HG03097 (cell line): ENCODE measurements at regions not wholly inside any gene's neighbourhood (a gene's known extent, or its start where the extent isn't known, plus 50 kb on each side); places are given as distances from the start of the nearest gene placed in this dataset.

Experiments used
- ATAC-seq: cut with Tn5 transposase; IDR thresholded peaks from one replicate; pipeline ENCODE4 v1.9.1; 2021; ENCODE audit not compliant: unreplicated experiment, low FRiP score

GRCh38 chr4:180682776-180683175 lies 1560.4 kb upstream of the TENM3 start:
- ATAC-seq: no peak

- no peak for ATAC-seq
Observed at GRCh38 chr4:180683186-180683585, 1560.0 kb upstream of the TENM3 start.

- no peak for ATAC-seq
Observed at GRCh38 chr4:180688480-180688879, 1554.7 kb upstream of the TENM3 start.

GRCh38 chr4:180694875-180695274 lies 1548.3 kb upstream of the TENM3 start:
- ATAC-seq: no peak

DNA sequence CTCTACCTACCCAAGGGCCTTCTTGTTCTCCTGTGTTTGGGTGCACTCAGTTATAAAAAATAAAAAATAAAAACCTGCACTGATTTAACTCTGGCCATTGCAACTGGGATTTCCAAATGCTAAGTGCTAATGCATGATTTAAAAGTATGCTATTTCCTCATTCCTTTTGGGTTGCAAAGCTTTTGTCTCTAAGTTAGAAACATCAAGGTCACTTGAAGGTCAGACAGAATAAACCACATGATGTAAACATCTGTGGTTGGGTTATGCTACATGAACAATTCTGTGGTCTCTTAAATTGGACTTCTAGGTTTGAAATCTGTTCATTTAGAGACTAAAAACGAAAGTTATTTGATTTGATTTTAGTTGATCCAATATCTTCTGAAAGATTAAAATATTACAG lies 1547.4 kb upstream of the TENM3 start:
- no peak for ATAC-seq

GRCh38 chr4:180696460-180697092 lies 1546.6 kb upstream of the TENM3 start:
- ATAC-seq: no peak

- ATAC-seq: no peak
Observed at GRCh38 chr4:180698550-180699195, 1544.5 kb upstream of the TENM3 start.

GRCh38 chr4:180706766-180707165 lies 1536.4 kb upstream of the TENM3 start:
- ATAC-seq: no peak

GRCh38 chr4:180710628-180711337 lies 1532.4 kb upstream of the TENM3 start:
- no peak for ATAC-seq

DNA sequence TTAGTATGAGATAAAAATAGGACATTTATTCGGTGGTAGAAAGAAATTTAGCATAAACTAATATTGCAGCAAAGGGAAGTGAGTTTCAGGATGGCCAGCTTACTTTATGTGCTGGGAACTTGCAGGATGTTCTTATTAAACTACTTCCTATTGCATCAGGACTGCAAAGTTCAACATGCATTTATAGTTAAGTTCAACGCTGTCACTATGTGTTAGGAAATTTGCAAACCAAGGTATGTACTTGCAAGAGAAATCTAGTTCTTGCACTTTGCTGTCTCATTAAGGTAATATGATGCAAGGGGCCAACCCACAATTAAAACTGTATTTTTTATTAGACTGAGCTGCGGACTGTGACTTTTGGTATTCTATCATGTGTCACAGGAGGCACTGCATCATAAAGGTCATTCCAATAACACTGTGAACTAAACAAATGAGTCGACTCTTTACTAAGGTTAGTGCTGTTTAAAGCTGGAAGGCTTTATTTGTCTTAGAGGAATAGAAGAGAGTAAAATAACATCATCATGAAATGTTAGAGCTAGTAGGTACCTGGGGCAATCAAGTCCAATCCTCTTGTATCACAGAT lies 1525.7 kb upstream of the TENM3 start:
- no peak for ATAC-seq

- no peak for ATAC-seq
Observed at GRCh38 chr4:180721356-180721755, 1521.8 kb upstream of the TENM3 start.

DNA sequence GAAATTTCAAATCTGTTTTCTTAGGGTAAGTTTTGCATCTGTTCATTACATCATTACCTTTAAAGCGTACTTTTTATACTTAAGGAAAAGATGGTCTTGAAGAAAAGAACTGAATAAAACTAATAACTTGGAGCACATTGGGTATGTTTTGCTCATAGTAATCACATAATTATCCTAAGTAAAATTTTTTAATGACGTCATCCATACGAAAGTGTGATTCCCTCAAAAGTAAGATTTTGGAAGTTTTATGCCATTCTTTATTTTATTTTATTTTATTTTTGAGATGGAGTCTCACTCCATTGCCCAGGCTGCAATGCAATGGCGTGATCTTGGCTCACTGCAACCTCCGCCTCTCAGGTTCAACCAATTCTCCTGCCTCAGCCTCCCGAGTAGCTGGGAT lies 1516.6 kb upstream of the TENM3 start:
- no peak for ATAC-seq

DNA sequence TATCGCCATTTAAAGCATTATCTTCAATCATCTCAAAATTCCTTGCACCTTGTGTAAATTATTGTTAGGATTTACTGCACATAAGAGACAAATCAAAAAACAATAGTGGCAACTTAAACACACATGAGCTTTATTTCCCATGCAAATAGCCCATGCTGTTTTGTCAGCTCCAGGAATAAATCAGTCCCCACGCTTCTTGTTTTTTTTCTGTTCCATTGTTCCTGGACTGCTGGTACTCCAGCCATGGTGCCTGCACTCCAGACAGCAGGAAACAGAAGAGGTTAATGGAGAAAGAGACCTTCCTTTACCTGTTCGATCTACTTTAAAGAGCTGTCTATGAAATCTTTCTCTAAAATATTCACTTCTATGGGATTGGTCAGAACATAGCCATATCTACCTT lies 1515.7 kb upstream of the TENM3 start:
- ATAC-seq: no peak

DNA sequence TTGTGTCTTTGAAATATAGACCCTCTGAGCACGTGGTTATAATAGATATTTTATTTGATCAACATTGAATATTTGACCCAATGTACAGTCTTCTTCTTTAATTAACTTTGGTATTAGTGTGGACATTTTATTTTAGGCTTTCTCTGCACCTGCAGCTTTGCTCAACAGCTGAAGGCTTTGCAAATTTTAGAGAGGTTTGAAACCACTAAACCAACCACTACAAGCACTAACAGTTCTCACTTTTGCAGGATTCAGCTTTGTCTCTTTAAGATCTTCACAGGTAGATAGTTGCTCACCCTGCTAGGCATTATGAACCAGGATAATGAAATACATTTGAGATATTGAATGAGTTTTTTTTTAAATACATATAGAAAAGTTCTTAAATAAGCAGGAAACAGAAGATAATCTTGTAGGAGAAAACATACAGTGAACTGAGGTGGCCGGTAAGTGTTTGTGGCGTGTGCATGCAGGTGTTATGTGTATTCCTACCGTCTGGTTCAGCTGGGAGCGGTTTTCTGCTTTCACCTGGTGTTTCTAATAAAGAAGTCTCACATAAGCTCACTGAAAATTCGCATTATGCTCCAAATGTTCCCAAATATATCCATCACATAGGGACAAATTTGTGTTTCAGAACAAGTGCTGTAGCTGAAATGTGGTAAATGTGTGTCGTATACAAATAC lies 1508.3 kb upstream of the TENM3 start:
- ATAC-seq: no peak

DNA sequence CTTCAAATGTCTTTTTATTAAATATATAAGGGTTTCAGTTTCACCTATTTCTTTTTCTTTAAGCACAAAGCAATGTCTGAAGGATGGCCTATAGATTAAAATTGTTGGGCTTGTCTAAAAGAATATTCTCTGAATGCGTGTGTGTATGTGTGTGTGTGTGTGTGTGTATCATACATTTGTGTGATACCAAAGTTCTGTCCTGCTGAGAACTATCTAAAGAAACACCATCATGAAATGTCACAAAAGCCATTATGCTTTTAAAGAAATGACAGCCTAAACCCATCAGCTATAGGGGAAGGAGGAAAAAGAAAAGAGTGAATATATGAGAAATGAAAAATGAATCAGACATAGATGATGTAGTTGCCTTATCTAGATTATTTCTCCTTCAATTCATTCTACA lies 1501.5 kb upstream of the TENM3 start:
- no peak for ATAC-seq

- ATAC-seq: no peak
Observed at GRCh38 chr4:180745019-180745418, 1498.2 kb upstream of the TENM3 start.

GRCh38 chr4:180751009-180751408 lies 1492.2 kb upstream of the TENM3 start:
- ATAC-seq: no peak

DNA sequence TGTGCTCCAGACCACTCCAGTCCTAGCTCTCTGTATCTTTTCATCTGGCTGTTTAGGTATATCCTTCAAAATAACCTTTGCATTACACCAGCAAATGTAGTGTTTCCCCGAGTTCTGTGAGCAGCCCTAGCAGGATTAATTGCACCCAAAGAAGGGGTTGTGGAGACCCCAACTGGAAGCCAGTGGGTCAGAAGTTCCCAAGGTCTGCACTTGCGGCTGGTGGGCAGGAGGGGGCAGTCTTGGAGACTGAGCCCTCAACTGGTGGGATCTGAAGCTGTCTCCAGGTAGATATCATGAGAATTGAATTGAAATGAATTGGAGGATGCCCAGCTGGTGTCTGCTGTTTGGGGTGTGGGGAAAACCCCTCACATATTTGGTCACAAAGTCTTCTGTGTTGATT lies 1485.3 kb upstream of the TENM3 start:
- ATAC-seq: no peak

GRCh38 chr4:180766045-180766444 lies 1477.2 kb upstream of the TENM3 start:
- no peak for ATAC-seq

DNA sequence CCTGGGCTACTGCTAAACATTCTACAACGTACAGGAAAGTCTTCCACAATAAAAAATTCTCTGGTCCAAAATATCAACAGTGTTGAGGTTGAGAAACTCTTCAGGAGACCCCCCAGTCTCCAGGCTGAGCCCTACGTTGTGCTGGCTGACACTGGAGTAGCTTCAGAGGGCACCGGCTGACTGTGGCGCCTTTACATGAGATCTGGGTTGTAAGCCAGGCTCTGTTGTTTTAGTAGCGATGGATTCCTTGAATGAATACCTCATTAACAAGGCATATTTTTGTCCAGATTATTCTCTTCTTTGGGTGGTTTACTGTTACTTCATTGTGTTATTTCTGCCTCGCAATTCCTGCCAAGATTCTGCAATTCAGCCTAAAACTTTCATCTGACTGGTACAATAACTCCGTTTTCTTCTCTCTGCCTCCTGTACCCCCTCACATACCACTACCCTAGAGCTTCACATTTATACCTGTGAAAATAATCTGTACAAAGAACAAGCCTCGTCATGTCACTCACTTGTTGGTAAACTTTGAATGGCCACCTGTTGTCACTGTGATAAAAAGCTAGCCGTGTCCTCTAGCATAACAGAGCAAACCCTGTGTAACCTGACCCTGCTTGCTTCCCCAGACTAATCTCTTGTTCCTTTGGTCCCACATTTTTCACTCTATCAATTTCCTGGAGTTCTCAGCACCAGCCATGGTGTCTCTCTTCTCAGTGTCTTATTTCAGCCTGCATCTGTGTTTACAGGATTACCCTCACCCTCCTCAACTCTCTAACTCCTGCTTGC lies 1476.1 kb upstream of the TENM3 start:
- no peak for ATAC-seq
